ENCODE measurements at regions not wholly inside any gene's neighbourhood (a gene's known extent, or its start where the extent isn't known, plus 50 kb on each side); places are given as distances from the start of the nearest gene placed in this dataset.

DNA sequence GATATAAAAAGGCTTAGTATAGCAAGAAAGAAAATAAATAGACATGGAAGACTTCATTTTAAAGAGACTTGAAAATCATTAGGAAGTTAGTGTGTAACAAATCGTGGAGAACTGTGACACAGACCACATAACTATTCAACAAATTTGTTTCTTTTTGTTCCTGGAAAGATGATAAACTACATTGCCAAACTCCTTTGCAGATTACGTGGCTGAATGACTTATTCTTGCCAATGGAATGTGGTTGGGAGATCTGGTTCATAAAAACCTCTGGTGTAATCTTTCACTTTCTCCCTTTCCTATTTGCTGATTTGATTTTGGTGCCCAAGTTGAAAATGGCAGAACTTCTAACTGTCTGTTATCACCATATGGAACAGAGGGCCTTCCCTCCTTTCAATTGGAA lies 328.9 kb upstream of the MEF2C start:
- DNase-seq (ENCODE audit: low spot score in 2 of 2): no peak
- intact Hi-C loops (cut with DNase I; ENCODE audit: low total_unique reads): no loop called here
- TF ChIP-seq, protein P1, sequence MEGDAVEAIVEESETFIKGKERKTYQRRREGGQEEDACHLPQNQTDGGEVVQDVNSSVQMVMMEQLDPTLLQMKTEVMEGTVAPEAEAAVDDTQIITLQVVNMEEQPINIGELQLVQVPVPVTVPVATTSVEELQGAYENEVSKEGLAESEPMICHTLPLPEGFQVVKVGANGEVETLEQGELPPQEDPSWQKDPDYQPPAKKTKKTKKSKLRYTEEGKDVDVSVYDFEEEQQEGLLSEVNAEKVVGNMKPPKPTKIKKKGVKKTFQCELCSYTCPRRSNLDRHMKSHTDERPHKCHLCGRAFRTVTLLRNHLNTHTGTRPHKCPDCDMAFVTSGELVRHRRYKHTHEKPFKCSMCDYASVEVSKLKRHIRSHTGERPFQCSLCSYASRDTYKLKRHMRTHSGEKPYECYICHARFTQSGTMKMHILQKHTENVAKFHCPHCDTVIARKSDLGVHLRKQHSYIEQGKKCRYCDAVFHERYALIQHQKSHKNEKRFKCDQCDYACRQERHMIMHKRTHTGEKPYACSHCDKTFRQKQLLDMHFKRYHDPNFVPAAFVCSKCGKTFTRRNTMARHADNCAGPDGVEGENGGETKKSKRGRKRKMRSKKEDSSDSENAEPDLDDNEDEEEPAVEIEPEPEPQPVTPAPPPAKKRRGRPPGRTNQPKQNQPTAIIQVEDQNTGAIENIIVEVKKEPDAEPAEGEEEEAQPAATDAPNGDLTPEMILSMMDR (IDR thresholded peaks at IDR 0.05): no peak
- no peak for TF ChIP-seq POLR2A (IDR thresholded peaks at IDR 0.05)
- WGBS, 2 donors: 18 to 19% methylated on average over 2 of the region's 2 CpGs
- H3K4me3 ChIP-seq (ENCODE audit: low read depth, poor library complexity, severe bottlenecking): no peak overlapping the region

DNA sequence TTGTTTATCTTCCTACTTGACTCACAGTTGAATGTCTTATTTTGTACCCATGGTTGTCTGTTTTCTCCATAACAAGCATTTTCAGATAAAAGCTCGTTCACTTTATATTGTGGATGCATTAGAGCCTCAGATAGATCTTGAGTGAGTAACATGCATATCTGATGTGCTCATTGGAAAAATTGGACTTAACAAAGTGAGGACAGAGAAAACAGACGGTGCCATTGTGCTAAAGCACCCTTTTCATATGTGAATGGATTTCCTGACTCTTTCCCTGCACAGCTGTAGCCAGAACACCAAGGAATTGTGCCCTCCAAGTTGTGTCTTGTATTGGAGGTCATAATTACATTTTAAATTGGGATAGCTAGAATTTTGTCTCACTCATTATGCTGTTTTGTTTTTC lies 325.8 kb upstream of the MEF2C start:
- WGBS, 2 donors: 79 to 87% methylated on average over 2 of the region's 2 CpGs
- no peak overlapping the region for H3K4me3 ChIP-seq (ENCODE audit: low read depth, poor library complexity, severe bottlenecking)
- TF ChIP-seq, protein P1 (IDR thresholded peaks at IDR 0.05): no peak
- TF ChIP-seq POLR2A (IDR thresholded peaks at IDR 0.05): no peak
- intact Hi-C loops (cut with DNase I; ENCODE audit: low total_unique reads): no loop called here
- DNase-seq (ENCODE audit: low spot score in 2 of 2): no peak

DNA sequence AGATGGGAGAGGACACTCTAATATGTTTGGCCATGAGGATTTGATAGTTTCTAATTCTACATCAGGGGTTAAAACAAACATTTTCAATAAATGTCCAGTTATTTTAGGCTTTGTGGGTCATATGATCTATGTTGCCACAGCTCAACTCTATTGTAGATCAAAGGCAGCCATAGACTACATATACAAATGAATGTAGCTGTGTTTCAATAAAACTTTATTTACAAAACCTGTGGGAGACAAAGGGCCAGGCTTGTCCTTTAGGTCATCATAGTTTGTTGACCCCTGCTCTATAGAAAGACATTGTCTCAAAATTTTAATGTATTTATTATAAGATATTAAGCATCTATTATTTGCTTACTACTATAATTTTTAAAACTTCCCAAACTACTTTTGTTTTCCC lies 325.4 kb upstream of the MEF2C start:
- TF ChIP-seq, protein P1 (IDR thresholded peaks at IDR 0.05): no peak
- no peak overlapping the region for H3K4me3 ChIP-seq (ENCODE audit: low read depth, poor library complexity, severe bottlenecking)
- DNase-seq (ENCODE audit: low spot score in 2 of 2): no peak
- intact Hi-C loops (cut with DNase I; ENCODE audit: low total_unique reads): no loop called here

DNA sequence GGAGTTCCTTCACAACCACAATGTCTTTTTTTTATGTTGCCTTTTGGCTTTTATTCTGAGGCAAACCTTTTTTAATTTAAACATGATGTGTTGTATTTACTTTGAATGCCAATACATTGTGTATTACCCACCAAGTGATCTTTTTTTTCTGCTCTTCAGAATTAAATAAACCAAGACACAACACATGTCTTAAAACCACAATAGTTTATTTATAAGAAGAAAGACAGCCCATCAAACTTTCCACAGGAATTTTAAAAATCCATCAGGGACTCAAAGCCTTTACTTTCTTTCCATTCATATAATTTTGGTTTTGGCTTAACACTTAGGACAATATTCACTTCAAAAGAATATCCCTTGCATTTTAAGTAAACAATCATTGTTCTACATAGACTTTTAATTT lies 321.8 kb upstream of the MEF2C start:
- TF ChIP-seq, protein P1 (IDR thresholded peaks at IDR 0.05): no peak
- TF ChIP-seq POLR2A (IDR thresholded peaks at IDR 0.05): no peak
- DNase-seq (ENCODE audit: low spot score in 2 of 2): no peak
- intact Hi-C loops (cut with DNase I; ENCODE audit: low total_unique reads): no loop called here

DNA sequence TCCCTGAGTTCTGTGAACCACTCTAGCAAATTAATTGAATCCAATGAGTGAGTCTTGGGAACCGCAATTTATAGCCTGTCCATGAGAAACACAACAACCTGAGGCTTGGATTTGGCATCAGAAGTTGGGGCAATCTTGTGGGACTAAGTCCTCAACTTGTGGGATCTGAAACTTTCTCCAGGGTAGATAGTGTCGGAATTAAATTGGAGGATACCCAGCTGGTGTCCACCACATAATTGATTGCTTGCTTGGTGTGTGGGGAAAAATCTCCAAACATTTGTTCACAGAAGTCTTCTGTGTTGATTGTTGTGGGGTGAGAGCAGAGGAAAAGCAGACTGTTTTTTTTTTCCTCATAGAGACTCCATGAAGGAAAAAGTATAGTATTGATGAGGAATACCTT lies 320.6 kb upstream of the MEF2C start:
- DNase-seq (ENCODE audit: low spot score in 2 of 2): no peak
- intact Hi-C loops (cut with DNase I; ENCODE audit: low total_unique reads): no loop called here
- TF ChIP-seq POLR2A (IDR thresholded peaks at IDR 0.05): no peak
- TF ChIP-seq, protein P1 (IDR thresholded peaks at IDR 0.05): no peak
- 93 to 97% methylated on average over 2 of the region's 2 CpGs for WGBS, 2 donors
- no peak overlapping the region for H3K4me3 ChIP-seq (ENCODE audit: low read depth, poor library complexity, severe bottlenecking)

More for the DNA sequence above, 321.8 kb upstream of the MEF2C start:
- no peak overlapping the region for H3K4me3 ChIP-seq (ENCODE audit: low read depth, poor library complexity, severe bottlenecking)

DNA sequence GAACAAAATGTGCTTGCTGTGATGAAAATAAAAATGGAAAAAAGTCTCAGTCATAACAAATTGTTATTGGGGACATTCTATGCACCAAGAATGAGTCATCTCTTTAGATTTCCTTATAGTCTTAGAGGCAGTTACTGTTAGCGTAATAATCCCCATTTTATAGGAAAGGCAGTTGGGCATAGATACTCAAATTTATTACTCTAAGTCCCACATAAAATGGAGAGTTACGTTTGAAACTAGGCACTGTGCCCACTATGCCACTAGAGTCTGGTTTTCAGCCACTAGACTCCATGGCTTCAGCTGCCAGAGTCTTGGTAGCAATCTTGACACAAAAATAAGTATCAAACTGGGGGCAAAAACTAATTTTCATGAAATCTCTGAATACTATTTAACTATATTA lies 317.9 kb upstream of the MEF2C start:
- no peak for TF ChIP-seq POLR2A (IDR thresholded peaks at IDR 0.05)
- TF ChIP-seq, protein P1 (IDR thresholded peaks at IDR 0.05): no peak
- WGBS, 2 donors: 85 to 88% methylated on average over 2 of the region's 2 CpGs
- no peak for DNase-seq (ENCODE audit: low spot score in 2 of 2)
- intact Hi-C loops (cut with DNase I; ENCODE audit: low total_unique reads): no loop called here
- no peak overlapping the region for H3K4me3 ChIP-seq (ENCODE audit: low read depth, poor library complexity, severe bottlenecking)
